ENCODE measurements at regions not wholly inside any gene's neighbourhood (a gene's known extent, or its start where the extent isn't known, plus 50 kb on each side); places are given as distances from the start of the nearest gene placed in this dataset.

DNA sequence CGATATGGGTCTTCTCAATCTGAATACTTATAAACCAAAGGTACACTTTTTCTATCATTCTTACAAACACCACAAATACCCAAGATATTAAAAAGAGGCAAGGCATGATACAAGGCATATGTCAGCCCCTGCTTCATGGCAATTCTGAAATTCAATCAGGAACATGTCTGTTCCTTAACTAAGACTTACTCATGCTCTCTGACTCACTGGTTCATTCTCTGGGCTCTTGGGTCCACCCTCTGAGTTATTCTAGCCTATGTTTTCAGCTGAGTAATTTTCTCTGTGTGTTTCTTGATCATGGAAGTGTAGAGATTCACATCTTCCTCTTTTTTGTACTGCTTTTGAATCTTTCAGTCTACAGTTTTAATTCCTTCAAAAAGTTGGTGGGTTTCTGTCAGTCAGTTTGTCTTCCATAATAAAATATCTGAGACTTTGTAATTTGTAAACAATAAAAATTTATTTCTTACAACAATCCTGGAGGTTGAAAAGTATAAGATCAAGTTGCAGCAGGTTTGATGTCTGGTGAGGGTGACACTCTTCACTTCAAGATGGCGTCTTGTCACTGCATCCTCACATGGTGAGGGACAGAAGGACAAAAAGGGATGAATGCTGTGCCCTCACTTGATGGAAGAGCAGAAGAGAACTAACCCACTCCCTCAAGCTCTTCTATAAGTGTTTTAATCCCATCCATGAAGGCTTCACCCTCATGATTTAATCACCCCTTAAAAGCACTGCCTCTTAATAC is 211.7 kb downstream of the FAM76B start:
- DNase-seq = no peak

DNA sequence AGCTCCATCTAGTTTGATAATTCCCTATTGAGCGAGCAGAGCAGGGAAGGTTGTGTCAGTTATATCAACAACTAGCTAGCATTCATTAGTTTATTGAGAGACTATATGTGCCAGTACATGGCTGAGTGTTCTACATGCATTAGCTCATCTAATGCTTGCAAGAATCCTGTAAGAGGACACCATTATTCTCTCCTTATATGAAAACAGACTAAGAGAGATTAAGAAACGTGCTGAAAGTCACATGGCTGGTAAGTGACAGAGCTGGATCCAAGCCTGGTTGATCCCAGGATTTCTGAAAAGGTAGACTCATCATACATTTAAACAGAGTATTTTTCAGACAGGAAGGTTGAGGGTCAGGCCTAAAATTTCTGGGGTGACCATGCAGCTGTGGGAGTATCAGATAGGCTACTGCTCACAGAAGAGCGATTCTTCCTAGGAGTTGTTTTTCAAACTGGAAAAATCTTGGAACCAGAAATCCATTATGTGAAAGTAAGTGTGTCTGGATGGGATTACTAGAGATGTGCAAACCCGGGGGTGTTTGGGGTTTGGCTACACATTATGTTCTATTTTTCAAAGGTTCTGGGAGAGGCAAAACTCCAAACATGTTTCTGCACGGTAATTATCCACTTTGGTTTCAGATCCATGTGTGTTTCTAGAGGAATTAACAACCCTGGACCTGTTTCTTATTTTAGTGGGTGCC is 213.3 kb downstream of the FAM76B start:
- DNase-seq = no peak

DNA sequence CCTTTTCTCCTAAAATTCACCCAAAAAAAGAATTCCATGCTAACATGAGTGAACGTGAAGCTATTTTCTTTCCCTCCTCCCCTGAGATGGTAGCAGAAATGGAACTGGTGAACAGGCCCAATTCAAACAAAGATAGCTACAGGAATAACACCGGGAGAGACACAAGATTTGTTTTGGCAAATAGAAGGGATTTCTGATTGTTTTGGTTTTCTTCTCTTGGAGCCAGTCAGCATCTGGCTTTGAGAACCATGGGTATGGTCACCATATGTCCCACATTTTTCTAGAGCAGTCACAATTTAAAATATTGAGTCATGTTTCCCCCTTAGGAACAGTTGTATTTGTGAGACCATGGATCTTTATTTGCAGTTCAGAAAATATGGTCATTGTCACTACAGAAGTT is 214.1 kb downstream of the FAM76B start:
- DNase-seq = no peak

- no peak for DNase-seq
Measured at GRCh38 chr11:95571718-95572260, 217.8 kb downstream of the FAM76B start.

DNA sequence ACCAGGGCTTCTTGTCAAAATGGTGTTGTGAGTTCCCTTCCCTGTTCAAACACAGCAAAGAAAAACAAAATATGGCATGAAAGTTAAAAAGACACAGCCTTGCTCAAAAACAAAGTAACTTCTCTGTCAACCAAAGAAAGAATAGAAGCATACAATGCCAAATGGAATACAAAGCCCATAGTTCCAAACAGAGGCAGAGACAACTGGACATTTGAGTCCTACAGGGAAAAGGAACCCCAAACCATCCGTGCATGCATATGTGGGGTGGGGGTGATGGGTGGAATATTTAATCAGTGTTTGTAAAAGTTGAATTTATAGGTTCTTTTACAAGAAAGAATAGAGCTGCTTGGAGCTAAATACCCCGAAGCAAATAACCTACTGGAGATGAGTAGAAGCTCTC is 218.7 kb downstream of the FAM76B start:
- DNase-seq = no peak

- no peak for DNase-seq
Measured at GRCh38 chr11:95569207-95569606, 220.4 kb downstream of the FAM76B start.

- no peak for DNase-seq
Measured at GRCh38 chr11:95568281-95568680, 221.3 kb downstream of the FAM76B start.

DNA sequence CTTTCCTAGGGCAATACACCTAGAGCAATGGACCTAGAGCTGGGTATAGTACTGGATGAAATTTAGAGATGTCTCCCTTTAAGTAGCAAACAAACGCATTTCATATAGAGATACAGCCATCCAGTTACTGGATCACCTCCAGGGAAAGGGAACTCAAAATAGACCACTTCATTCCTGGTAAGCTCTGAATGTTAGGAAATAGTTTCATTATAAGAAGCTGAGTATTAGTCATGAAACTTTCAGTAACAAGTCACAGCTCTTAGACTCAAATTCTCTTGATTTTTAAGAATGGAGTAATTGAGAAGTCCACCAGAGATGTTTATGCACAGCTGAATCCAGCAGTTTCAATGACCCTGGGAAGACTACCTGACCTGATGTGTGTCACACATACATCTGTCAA is 221.9 kb downstream of the FAM76B start:
- no peak for DNase-seq

- DNase-seq = no peak
Measured at GRCh38 chr11:95566211-95566610, 223.4 kb downstream of the FAM76B start.

GRCh38 chr11:95565724-95566141 is 223.8 kb downstream of the FAM76B start:
- no peak for DNase-seq

GRCh38 chr11:95563859-95564258 is 225.7 kb downstream of the FAM76B start:
- no peak for DNase-seq

DNA sequence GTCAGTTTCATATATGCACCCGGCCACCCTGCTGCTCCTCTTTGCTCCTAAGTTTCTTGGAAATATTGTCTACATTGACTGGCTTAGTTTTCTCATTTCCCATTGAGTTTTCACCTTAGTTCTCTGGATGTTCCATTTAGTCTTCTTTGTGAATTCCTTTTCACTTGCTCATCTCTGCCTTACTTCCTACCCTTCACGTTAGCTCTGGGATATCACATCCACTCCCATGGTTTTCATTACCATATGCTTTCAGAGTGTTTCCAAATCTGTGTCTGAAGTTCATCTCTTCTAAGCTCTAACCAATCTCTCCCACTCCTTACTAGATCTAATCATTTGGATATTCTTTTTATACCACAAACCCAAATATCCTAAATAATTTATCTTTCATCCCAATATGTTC is 226.4 kb downstream of the FAM76B start:
- DNase-seq = no peak

DNA sequence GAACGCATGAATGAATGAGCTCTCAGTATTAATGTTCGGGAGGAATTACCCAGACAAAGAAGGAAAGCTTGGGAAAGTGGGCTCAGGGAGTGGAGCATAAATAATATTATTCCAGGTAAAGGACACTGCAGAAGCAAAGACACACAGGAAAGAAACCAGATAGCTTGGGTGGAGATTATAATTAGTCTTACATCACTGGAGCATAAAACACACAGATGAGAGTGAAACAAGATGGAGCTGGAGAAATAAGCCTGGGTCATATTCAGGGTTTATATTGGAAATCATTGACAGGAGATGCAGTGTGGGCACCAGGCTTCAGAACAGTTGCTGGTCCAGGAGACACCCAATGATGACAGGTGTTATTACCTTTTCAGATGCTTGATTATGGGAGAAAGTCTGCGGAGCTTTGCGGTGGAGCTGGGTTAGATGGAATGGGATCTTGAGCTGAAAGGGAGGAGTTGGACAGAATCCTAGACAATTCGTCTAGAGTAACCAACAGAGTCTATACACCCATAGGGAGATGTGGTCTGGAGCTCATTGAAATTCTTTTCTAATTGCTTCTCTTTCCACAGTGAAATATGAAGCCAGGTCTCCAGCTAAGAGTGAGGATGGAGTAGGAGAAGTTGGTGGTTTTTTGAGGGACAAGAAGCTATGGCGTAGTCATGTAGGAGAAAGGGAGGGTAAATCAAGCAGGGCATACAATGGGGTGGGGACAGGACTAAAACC is 227.2 kb downstream of the FAM76B start:
- no peak for DNase-seq

- no peak for DNase-seq
Measured at GRCh38 chr11:95559899-95560298, 229.7 kb downstream of the FAM76B start.

GRCh38 chr11:95557376-95557775 is 232.2 kb downstream of the FAM76B start:
- no peak for DNase-seq

- no peak for DNase-seq
Measured at GRCh38 chr11:95556342-95557163, 233.0 kb downstream of the FAM76B start.

DNA sequence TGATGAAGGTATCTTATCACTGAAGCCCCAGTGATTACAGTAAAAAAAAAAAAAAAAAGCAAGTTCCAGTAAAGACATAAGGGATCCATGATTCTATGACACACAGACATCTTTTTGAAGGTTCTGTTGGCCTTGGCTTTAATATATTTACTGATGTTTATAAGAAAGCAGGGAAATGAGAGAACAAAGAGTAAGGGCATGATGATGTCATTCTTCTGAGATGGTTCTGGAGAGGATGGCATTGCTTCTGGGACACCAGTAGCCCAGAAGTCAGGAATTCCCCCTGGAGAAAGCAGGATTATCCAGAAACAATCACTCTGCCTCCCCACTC is 233.6 kb downstream of the FAM76B start:
- no peak for DNase-seq

GRCh38 chr11:95554911-95555310 is 234.7 kb downstream of the FAM76B start:
- DNase-seq = no peak

GRCh38 chr11:95549301-95549700 is 240.3 kb downstream of the FAM76B start:
- no peak for DNase-seq

DNA sequence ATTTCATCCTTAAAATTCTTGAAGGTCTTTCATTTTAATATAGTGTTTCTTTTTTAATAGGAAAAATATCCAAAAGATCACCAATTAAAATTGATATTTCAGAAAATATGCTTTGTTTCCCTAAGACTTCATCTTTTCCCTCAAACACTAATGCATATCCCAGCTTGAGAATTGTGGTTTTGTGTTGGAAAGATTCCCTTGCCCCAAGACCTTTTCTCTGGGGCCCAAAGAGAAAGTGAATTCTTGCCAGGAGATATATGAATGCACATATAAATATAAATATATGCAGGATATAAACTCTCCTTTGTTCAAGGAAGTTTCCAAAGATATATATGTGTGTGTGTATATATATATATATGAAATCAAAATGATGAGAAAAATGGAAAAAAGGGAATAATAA is 241.2 kb downstream of the FAM76B start:
- DNase-seq = no peak

GRCh38 chr11:95547976-95548375 is 241.6 kb downstream of the FAM76B start:
- no peak for DNase-seq

- DNase-seq = no peak
Measured at GRCh38 chr11:95547186-95547585, 242.4 kb downstream of the FAM76B start.
